Fibroblast of lung (primary cell): ENCODE measurements at regions not wholly inside any gene's neighbourhood (a gene's known extent, or its start where the extent isn't known, plus 50 kb on each side); places are given as distances from the start of the nearest gene placed in this dataset.

Experiments used
- DNase-seq, 2 donors: peaks; one replicate each; pipeline versions ENCODE4 v3.0.0 to v3.0.0-alpha.2; 2010; ENCODE audit warnings: low read depth in 2 of 2
- H2AFZ ChIP-seq: 2 replicates; pipeline ENCODE4 v1.5.1; 2012; ENCODE audit warnings: low read length, control low read depth, inconsistent platforms
- H3K27ac ChIP-seq: 2 replicates; pipeline ENCODE4 v1.5.1; 2011; ENCODE audit warnings: low read length, control low read depth; ENCODE audit not compliant: insufficient read depth
- H3K27me3 ChIP-seq: 2 replicates; pipeline ENCODE4 v1.5.1; 2011; ENCODE audit warnings: mild to moderate bottlenecking, low read length; ENCODE audit not compliant: control insufficient read depth, insufficient read depth
- H3K36me3 ChIP-seq: 2 replicates; pipeline ENCODE4 v1.5.1; 2011; ENCODE audit warnings: low read length; ENCODE audit not compliant: control insufficient read depth, insufficient read depth
- H3K4me1 ChIP-seq: 2 replicates; pipeline ENCODE4 v1.5.1; 2011; ENCODE audit warnings: low read length; ENCODE audit not compliant: control insufficient read depth, insufficient read depth; ENCODE audit errors: extremely low read depth
- H3K4me2 ChIP-seq: 2 replicates; pipeline ENCODE4 v1.5.1; 2011; ENCODE audit warnings: low read length, control low read depth; ENCODE audit not compliant: insufficient read depth; ENCODE audit errors: extremely low read depth
- H3K4me3 ChIP-seq, 4 experiments: fragments of 200-600 bp in 1 of 4; sonication (generic) in 1 of 4; replicated peaks in 1 of 4; 2 replicates each; pipeline ENCODE4 v1.5.1; 2011 to 2016; ENCODE audit warnings: low read length in 4 of 4, low read depth in 3 of 4, mild to moderate bottlenecking in 3 of 4, control low read depth in 2 of 4, inconsistent platforms in 1 of 4, mixed read lengths in 1 of 4; ENCODE audit not compliant: insufficient read depth in 1 of 4; ENCODE audit errors: control extremely low read depth in 1 of 4
- H3K79me2 ChIP-seq: 2 replicates; pipeline ENCODE4 v1.5.1; 2012; ENCODE audit warnings: mild to moderate bottlenecking, low read length, inconsistent platforms; ENCODE audit not compliant: control insufficient read depth, insufficient read depth
- H3K9ac ChIP-seq: 2 replicates; pipeline ENCODE4 v1.5.1; 2011; ENCODE audit warnings: mild to moderate bottlenecking, low read length, control low read depth; ENCODE audit not compliant: insufficient read depth
- H3K9me3 ChIP-seq: 2 replicates; pipeline ENCODE4 v1.5.1; 2012; ENCODE audit warnings: low read depth, low read length; ENCODE audit not compliant: control insufficient read depth, insufficient read depth
- H4K20me1 ChIP-seq: 2 replicates; pipeline ENCODE4 v1.5.1; 2011; ENCODE audit warnings: low read length; ENCODE audit not compliant: control insufficient read depth, insufficient read depth; ENCODE audit errors: extremely low read depth
- EZH2 ChIP-seq: IDR thresholded peaks from 2 replicates; pipeline ENCODE4 v1.5.1; 2012; ENCODE audit warnings: low read length, control low read depth, mild to moderate bottlenecking; ENCODE audit errors: missing control alignments
- TF ChIP-seq, protein P1 (sequence below), 2 donors: IDR thresholded peaks in 1 of 2; conservative IDR thresholded peaks in 1 of 2; 1 replicate in 1 of 2; 2 replicates in 1 of 2; pipeline ENCODE4 v1.5.1; 2011 to 2012; ENCODE audit warnings: low read length in 2 of 2, control low read depth in 1 of 2, inconsistent platforms in 1 of 2, low read depth in 1 of 2, mild to moderate bottlenecking in 1 of 2

DNA sequence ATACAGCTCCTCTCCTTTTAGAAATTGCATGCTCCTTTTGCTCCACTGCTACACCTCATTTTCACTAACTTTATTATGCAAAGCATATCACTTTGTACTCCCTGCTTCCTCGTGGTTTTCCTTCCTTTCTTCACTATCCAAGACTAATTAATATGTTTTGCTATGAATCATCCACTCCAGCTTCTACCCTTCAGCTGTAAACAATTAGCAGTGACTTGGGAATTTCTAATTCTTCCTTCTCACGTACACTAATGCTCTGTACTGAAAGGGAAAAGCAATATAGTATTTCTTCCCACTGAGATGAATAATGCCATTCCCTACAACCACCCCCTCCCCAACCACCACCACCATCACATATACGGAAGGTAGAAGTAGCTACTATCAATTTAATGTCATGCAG, 1917.0 kb downstream of the MRPL39 start:
- Histone ChIP-seq H2AFZ (no peak overlapping the region), H3K4me3 (no peak overlapping the region), H4K20me1 (no peaks in the 10 kb centered on the region)

DNA sequence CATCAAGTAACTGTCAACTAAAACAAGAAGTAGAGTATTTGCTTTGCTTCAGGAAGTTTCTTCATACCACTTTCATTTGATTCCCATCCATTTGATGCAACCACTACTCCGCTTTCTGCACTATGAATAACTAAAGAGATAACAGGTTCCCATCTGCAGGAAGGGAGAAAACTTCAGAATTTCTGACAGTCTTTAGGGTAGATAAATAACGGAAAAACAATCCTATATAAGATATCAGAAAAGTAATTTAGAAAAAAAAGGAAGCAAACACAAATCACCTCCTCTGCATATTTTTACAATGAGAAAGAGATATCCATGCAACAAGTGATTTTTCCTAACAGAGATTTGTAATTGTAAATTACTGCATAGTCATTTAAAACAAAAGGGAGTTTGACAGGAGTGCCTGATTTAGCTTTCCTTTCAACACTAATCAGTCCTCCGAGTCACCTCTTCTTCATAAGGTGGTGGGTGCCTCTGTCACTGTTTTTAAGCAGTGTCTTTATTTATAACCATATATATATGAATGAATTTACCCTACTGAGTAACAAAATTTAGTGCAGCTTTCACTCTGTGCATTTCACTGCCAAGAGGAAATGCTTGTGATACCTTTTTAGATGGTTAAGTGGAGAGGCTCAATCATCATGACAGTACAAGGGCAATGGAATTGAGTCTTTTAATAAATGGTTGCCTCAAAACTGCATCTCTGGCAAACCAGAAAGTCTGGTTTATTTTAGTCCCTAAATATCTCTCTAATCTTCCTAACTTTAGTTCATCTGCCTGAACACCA, 1920.4 kb downstream of the MRPL39 start:
- TF ChIP-seq, protein P1, sequence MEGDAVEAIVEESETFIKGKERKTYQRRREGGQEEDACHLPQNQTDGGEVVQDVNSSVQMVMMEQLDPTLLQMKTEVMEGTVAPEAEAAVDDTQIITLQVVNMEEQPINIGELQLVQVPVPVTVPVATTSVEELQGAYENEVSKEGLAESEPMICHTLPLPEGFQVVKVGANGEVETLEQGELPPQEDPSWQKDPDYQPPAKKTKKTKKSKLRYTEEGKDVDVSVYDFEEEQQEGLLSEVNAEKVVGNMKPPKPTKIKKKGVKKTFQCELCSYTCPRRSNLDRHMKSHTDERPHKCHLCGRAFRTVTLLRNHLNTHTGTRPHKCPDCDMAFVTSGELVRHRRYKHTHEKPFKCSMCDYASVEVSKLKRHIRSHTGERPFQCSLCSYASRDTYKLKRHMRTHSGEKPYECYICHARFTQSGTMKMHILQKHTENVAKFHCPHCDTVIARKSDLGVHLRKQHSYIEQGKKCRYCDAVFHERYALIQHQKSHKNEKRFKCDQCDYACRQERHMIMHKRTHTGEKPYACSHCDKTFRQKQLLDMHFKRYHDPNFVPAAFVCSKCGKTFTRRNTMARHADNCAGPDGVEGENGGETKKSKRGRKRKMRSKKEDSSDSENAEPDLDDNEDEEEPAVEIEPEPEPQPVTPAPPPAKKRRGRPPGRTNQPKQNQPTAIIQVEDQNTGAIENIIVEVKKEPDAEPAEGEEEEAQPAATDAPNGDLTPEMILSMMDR (conservative IDR thresholded peaks at IDR 0.05 in 1 of 2, IDR thresholded peaks at IDR 0.05 in 1 of 2; ENCODE audit: low read depth in 1 of 2, low read length in 2 of 2): no peak
- no peak for TF ChIP-seq EZH2
- Histone ChIP-seq H3K4me2 (no peak overlapping the region), H3K27me3 (no peaks in the 10 kb centered on the region), H3K4me3 (no peak overlapping the region), H3K9ac (no peak overlapping the region), H3K36me3 (no peaks in the 10 kb centered on the region), H2AFZ (no peak overlapping the region), H3K79me2 (no peaks in the 10 kb centered on the region), H3K4me1 (no peaks in the 10 kb centered on the region), H4K20me1 (no peaks in the 10 kb centered on the region), H3K27ac (no peak overlapping the region), H3K9me3 (no peaks in the 10 kb centered on the region)
- DNase-seq: no peak

More for the DNA sequence above, 1917.0 kb downstream of the MRPL39 start:
- Histone ChIP-seq H3K36me3 (no peaks in the 10 kb centered on the region), H3K9ac (no peak overlapping the region), H3K27ac (no peak overlapping the region), H3K4me1 (no peaks in the 10 kb centered on the region), H3K9me3 (no peaks in the 10 kb centered on the region), H3K27me3 (no peaks in the 10 kb centered on the region), H3K79me2 (no peaks in the 10 kb centered on the region), H3K4me2 (no peak overlapping the region)
- no peak for DNase-seq
- no peak for TF ChIP-seq EZH2
- TF ChIP-seq, protein P1 (conservative IDR thresholded peaks at IDR 0.05 in 1 of 2, IDR thresholded peaks at IDR 0.05 in 1 of 2; ENCODE audit: low read depth in 1 of 2, low read length in 2 of 2): no peak

DNA sequence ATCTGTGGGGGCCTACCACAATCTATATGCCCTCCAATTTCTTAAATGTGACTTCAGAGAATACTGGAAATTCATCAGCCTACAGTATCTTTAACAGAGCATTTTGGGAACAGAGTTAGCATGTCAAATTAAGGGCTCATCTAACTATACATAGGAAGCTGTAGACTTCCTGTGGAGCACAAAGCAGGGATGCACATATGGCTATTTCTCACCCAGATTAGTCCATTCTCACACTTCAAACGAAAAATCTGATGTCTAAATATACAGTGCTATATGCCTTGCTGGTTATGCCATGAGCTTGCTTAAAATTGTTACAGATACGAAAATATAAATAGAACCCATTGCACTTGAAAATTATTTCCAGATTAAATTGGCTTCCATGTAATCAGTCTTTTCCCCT, 1922.8 kb downstream of the MRPL39 start:
- no peaks in the 10 kb centered on the region for H4K20me1 ChIP-seq
- no peak overlapping the region for H3K27ac ChIP-seq
- H3K4me3 ChIP-seq: no peak overlapping the region
- H3K4me1 ChIP-seq: no peaks in the 10 kb centered on the region
- no peak overlapping the region for H2AFZ ChIP-seq
- no peak overlapping the region for H3K4me2 ChIP-seq
- TF ChIP-seq EZH2: no peak
- TF ChIP-seq, protein P1 (conservative IDR thresholded peaks at IDR 0.05 in 1 of 2, IDR thresholded peaks at IDR 0.05 in 1 of 2; ENCODE audit: low read depth in 1 of 2, low read length in 2 of 2): no peak
- no peaks in the 10 kb centered on the region for H3K9me3 ChIP-seq
- no peaks in the 10 kb centered on the region for H3K79me2 ChIP-seq
- DNase-seq: no peak
- H3K27me3 ChIP-seq: no peaks in the 10 kb centered on the region
- no peak overlapping the region for H3K9ac ChIP-seq
- H3K36me3 ChIP-seq: no peaks in the 10 kb centered on the region
